Muscle of back (tissue), 3 donors: ENCODE measurements at regions not wholly inside any gene's neighbourhood (a gene's known extent, or its start where the extent isn't known, plus 50 kb on each side); places are given as distances from the start of the nearest gene placed in this dataset.
A peak's percentile ranks its signal among the peaks of the same experiment; 100 is the strongest.
"Not testable (repeated sequence)": the region's sequence is repeated elsewhere in the genome, so short reads cannot be mapped to it uniquely, and the experiment has no call there.

Source experiments
- DNase-seq, 3 donors: peaks; one replicate each; pipeline versions ENCODE4 v3.0.0 to v3.0.0-alpha.2; 2013

GRCh38 chr17:5747276-5747675 lies 163.0 kb upstream of the NLRP1 start:
- DNase-seq, result no peak

- no peak for DNase-seq
Observed at GRCh38 chr17:5747964-5748363, 163.7 kb upstream of the NLRP1 start.

- no peak for DNase-seq
Observed at GRCh38 chr17:5753421-5753820, 169.1 kb upstream of the NLRP1 start.

- no peak for DNase-seq
Observed at GRCh38 chr17:5757314-5757907, 173.1 kb upstream of the NLRP1 start.

GRCh38 chr17:5758651-5759050 lies 174.3 kb upstream of the NLRP1 start:
- peak in 1 of 3 donors; percentile 6 for DNase-seq

- no peak for DNase-seq
Observed at GRCh38 chr17:5759501-5759925, 175.2 kb upstream of the NLRP1 start.

GRCh38 chr17:5762191-5762590 lies 177.9 kb upstream of the NLRP1 start:
- no peak for DNase-seq

- no peak for DNase-seq
Observed at GRCh38 chr17:5763595-5764306, 179.4 kb upstream of the NLRP1 start.

GRCh38 chr17:5769593-5770354 lies 185.5 kb upstream of the NLRP1 start:
- DNase-seq, result peak in 2 of 3 donors; percentile 39 to 69

- DNase-seq, result peak in 1 of 3 donors; percentile 47
Observed at GRCh38 chr17:5770441-5771270, 186.3 kb upstream of the NLRP1 start.

- DNase-seq, result peak in 1 of 3 donors; percentile 8
Observed at GRCh38 chr17:5771271-5771577, 186.9 kb upstream of the NLRP1 start.

GRCh38 chr17:5772017-5772416 lies 187.7 kb upstream of the NLRP1 start:
- DNase-seq, result not testable (repeated sequence)

GRCh38 chr17:5772720-5773119 lies 188.4 kb upstream of the NLRP1 start:
- no peak for DNase-seq

- DNase-seq, result no peak
Observed at GRCh38 chr17:5773816-5774360, 189.6 kb upstream of the NLRP1 start.

- no peak for DNase-seq
Observed at GRCh38 chr17:5775098-5775497, 190.8 kb upstream of the NLRP1 start.

- peak in 1 of 3 donors; percentile 45 for DNase-seq
Observed at GRCh38 chr17:5780476-5780875, 196.2 kb upstream of the NLRP1 start.

GRCh38 chr17:5781236-5781927 lies 197.1 kb upstream of the NLRP1 start:
- DNase-seq, result no peak

- DNase-seq, result no peak
Observed at GRCh38 chr17:5783269-5783668, 199.0 kb upstream of the NLRP1 start.

GRCh38 chr17:5783851-5784250 lies 199.5 kb upstream of the NLRP1 start:
- DNase-seq, result no peak

- no peak for DNase-seq
Observed at GRCh38 chr17:5784791-5785190, 200.5 kb upstream of the NLRP1 start.

GRCh38 chr17:5785338-5785737 lies 201.0 kb upstream of the NLRP1 start:
- peak in 1 of 3 donors; percentile 82 for DNase-seq
